C4-2B (cell line): ENCODE measurements at regions not wholly inside any gene's neighbourhood (a gene's known extent, or its start where the extent isn't known, plus 50 kb on each side); places are given as distances from the start of the nearest gene placed in this dataset.

Experiments used
- CTCF ChIP-seq: fragments of 450-650 bp; conservative IDR thresholded peaks from 2 replicates; pipeline ENCODE4 v1.5.1; 2017; ENCODE audit warnings: mild to moderate bottlenecking
- ZFX ChIP-seq: fragments of 450-650 bp; IDR thresholded peaks from 2 replicates; pipeline ENCODE4 v1.6.1; 2017

DNA sequence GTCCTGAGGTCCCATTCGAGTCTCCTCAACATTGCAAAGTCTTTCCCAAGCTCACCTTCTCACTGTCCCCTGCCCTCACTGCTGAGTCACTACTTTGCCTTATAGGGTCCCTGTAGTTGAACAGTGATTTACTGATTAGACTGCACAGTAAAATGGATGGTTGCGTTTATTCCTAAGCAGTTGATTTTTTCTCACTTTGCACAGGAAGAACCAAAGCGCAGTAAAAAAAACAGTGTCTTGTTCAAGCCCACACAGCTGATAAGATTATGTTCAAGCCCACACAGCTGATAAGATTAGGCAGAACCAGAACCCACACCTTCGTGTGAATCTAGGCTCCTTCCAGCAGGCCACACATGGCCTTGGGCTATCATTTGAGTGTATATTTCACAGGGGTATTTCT, 215.3 kb upstream of the COPS8 start:
- TF ChIP-seq CTCF: no peak
- TF ChIP-seq ZFX: no peak
